Right lobe of liver (tissue), 4 donors: ENCODE measurements at regions not wholly inside any gene's neighbourhood (a gene's known extent, or its start where the extent isn't known, plus 50 kb on each side); places are given as distances from the start of the nearest gene placed in this dataset.

Source experiments
- POLR2A ChIP-seq: fragments of 450-650 bp; IDR thresholded peaks from one replicate; pipeline ENCODE4 v1.6.1; 2017; ENCODE audit warnings: antibody characterized with exemption, mild to moderate bottlenecking
- TF ChIP-seq, protein P1 (sequence below), 4 donors: fragments of 200-600 bp in 3 of 4; fragments of 450-650 bp in 1 of 4; IDR thresholded peaks; one replicate each; pipeline versions ENCODE4 v1.5.1 to v1.8.0; 2016 to 2022; ENCODE audit warnings: antibody characterized with exemption in 4 of 4, mild to moderate bottlenecking in 2 of 4
- donor health status: DM: no; HTN: no; CAD: no.
- donor health status: DM: no; HTN: no; CAD: no.
- donor health status: DM: no; HTN: yes; CAD: no.

DNA sequence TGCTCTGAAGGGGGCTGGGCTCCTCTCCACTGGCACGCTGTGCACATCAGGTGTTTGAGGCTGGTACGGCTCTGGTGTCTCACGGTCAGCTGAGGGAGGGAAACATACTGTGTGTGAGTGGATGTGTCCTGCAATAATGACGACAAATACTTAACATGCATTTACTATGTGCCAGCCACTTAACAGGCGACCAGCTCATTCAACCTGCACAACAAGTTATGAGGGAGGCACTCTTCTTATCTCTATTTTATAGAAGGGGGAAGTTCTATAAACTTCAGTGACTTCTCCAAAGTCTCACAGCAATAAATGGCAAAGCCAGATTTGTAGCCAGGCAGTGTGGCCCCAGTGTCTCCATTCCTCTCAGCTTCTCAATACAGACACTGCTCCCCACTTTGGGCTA lies 83.1 kb upstream of the LINGO1 start:
- TF ChIP-seq, protein P1, sequence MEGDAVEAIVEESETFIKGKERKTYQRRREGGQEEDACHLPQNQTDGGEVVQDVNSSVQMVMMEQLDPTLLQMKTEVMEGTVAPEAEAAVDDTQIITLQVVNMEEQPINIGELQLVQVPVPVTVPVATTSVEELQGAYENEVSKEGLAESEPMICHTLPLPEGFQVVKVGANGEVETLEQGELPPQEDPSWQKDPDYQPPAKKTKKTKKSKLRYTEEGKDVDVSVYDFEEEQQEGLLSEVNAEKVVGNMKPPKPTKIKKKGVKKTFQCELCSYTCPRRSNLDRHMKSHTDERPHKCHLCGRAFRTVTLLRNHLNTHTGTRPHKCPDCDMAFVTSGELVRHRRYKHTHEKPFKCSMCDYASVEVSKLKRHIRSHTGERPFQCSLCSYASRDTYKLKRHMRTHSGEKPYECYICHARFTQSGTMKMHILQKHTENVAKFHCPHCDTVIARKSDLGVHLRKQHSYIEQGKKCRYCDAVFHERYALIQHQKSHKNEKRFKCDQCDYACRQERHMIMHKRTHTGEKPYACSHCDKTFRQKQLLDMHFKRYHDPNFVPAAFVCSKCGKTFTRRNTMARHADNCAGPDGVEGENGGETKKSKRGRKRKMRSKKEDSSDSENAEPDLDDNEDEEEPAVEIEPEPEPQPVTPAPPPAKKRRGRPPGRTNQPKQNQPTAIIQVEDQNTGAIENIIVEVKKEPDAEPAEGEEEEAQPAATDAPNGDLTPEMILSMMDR (IDR thresholded peaks at IDR 0.05), result no peak
- TF ChIP-seq POLR2A, result no peak
